Neural progenitor cell (in vitro differentiated cells): ENCODE measurements at regions not wholly inside any gene's neighbourhood (a gene's known extent, or its start where the extent isn't known, plus 50 kb on each side); places are given as distances from the start of the nearest gene placed in this dataset.

Experiments
- CTCF ChIP-seq: fragments of 200-600 bp; sonication (generic); IDR thresholded peaks from 2 replicates; pipeline ENCODE4 v1.5.1; 2017; ENCODE audit warnings: antibody characterized with exemption, mild to moderate bottlenecking
- EZH2 ChIP-seq: fragments of 200-600 bp; sonication (generic); IDR thresholded peaks from 2 replicates; pipeline ENCODE4 v1.6.1; 2017; ENCODE audit warnings: antibody characterized with exemption, mild to moderate bottlenecking, moderate library complexity

GRCh38 chr3:56952061-56952460 lies 108.4 kb upstream of the SPATA12 start:
- no peak for TF ChIP-seq CTCF
- TF ChIP-seq EZH2, result no peak
